ENCODE measurements at regions not wholly inside any gene's neighbourhood (a gene's known extent, or its start where the extent isn't known, plus 50 kb on each side); places are given as distances from the start of the nearest gene placed in this dataset.

DNA sequence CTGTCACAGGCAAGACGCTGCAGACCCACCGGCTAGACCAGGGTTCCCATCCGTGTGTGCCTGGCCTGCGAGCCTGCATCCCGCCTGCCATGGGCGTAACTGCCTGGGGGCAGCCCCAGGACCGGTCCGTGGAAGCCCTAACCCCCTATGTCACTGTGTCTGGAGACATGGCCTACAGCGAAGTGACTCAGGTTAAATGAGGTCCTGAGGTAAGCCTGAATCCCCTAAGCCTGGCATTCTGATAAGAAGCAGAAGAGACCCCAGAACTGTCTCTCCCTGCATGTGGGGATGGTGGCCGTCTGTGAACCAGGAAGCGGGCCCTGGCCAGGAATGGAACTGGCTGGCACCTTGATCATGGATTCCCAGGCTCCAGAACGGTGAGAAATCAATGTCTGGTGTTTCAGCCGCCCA lies 570.1 kb downstream of the BRD1 start:
- TF ChIP-seq, protein P1, sequence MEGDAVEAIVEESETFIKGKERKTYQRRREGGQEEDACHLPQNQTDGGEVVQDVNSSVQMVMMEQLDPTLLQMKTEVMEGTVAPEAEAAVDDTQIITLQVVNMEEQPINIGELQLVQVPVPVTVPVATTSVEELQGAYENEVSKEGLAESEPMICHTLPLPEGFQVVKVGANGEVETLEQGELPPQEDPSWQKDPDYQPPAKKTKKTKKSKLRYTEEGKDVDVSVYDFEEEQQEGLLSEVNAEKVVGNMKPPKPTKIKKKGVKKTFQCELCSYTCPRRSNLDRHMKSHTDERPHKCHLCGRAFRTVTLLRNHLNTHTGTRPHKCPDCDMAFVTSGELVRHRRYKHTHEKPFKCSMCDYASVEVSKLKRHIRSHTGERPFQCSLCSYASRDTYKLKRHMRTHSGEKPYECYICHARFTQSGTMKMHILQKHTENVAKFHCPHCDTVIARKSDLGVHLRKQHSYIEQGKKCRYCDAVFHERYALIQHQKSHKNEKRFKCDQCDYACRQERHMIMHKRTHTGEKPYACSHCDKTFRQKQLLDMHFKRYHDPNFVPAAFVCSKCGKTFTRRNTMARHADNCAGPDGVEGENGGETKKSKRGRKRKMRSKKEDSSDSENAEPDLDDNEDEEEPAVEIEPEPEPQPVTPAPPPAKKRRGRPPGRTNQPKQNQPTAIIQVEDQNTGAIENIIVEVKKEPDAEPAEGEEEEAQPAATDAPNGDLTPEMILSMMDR (conservative IDR thresholded peaks at IDR 0.05; ENCODE audit: low read length) = no peak
- TF ChIP-seq EZH2phosphoT487 (IDR thresholded peaks at IDR 0.05; ENCODE audit: borderline replicate concordance) = no peak
